ENCODE measurements at regions not wholly inside any gene's neighbourhood (a gene's known extent, or its start where the extent isn't known, plus 50 kb on each side); places are given as distances from the start of the nearest gene placed in this dataset.

DNA sequence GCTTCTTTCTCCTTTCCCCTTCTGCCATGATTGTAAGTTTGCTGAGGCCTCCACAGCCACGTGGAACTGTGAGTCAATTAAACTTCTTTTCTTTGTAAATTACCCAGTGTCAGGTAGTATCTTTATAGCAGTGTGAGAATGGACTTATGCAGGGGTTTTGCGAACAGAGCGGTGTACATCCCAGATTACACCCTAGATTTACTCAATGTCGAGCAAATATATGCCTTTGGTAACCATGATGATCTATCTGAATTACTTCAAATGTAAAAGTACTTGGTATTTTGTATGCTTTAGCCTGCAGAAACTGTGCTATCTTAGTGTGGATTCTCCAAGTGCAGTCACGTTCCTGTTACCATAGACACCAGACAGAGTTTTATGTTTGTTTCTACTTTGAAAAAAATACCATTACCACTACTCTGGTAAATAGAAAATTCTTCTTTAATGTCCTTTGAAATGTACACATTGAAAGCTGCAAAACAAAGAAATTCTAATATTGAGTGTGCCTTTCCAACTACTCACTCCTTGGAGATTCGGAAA, 510.4 kb upstream of the ARGLU1 start:
- Histone ChIP-seq H4K20me1 (ENCODE audit: insufficient read depth) (no peaks in the 10 kb centered on the region), H3K4me1 (ENCODE audit: low read depth, poor library complexity, severe bottlenecking) (no peaks in the 10 kb centered on the region), H3K9ac (no peak overlapping the region), H3K4me3 (IDR thresholded peaks at IDR 0.05; ENCODE audit: insufficient read depth, low read depth, low read length) (no peak overlapping the region), H3K4me2 (no peak overlapping the region), H3K27ac (no peak overlapping the region), H3K79me2 (ENCODE audit: insufficient read depth, low read depth) (no peaks in the 10 kb centered on the region), H2AFZ (ENCODE audit: low read depth) (no peak overlapping the region), H3K36me3 (ENCODE audit: insufficient read depth) (no peaks in the 10 kb centered on the region), H3K27me3 (ENCODE audit: insufficient read depth, low read depth) (no peaks in the 10 kb centered on the region)
- TF ChIP-seq, protein P1, sequence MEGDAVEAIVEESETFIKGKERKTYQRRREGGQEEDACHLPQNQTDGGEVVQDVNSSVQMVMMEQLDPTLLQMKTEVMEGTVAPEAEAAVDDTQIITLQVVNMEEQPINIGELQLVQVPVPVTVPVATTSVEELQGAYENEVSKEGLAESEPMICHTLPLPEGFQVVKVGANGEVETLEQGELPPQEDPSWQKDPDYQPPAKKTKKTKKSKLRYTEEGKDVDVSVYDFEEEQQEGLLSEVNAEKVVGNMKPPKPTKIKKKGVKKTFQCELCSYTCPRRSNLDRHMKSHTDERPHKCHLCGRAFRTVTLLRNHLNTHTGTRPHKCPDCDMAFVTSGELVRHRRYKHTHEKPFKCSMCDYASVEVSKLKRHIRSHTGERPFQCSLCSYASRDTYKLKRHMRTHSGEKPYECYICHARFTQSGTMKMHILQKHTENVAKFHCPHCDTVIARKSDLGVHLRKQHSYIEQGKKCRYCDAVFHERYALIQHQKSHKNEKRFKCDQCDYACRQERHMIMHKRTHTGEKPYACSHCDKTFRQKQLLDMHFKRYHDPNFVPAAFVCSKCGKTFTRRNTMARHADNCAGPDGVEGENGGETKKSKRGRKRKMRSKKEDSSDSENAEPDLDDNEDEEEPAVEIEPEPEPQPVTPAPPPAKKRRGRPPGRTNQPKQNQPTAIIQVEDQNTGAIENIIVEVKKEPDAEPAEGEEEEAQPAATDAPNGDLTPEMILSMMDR (conservative IDR thresholded peaks at IDR 0.05; ENCODE audit: low read depth, low read length), result no peak

DNA sequence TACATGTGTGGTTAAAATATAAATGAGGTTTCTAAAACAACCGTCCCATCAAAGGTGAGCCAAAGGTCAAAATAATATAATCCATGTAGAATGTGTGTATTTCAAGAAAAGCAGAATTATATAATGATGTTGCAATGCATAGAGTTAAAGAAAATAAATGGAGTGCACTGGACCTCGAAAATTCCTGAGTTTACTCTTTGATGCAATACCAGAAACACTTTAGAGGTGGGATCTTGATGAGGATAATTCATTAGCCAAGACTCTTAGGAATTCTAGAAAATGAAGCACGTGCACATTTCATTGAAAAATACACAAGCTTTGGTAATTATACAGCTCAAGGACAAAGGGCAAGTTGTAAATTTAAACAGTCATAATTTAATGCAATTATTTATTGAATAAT, 508.9 kb upstream of the ARGLU1 start:
- TF ChIP-seq, protein P1 (conservative IDR thresholded peaks at IDR 0.05; ENCODE audit: low read depth, low read length), result no peak
- no peak overlapping the region for H3K9ac ChIP-seq
- no peaks in the 10 kb centered on the region for H3K27me3 ChIP-seq (ENCODE audit: insufficient read depth, low read depth)
- H4K20me1 ChIP-seq (ENCODE audit: insufficient read depth), result no peaks in the 10 kb centered on the region
- no peaks in the 10 kb centered on the region for H3K36me3 ChIP-seq (ENCODE audit: insufficient read depth)
- no peak overlapping the region for H3K4me3 ChIP-seq (IDR thresholded peaks at IDR 0.05; ENCODE audit: insufficient read depth, low read depth, low read length)
- no peak overlapping the region for H2AFZ ChIP-seq (ENCODE audit: low read depth)
- no peaks in the 10 kb centered on the region for H3K79me2 ChIP-seq (ENCODE audit: insufficient read depth, low read depth)
- no peaks in the 10 kb centered on the region for H3K4me1 ChIP-seq (ENCODE audit: low read depth, poor library complexity, severe bottlenecking)
- H3K4me2 ChIP-seq, result no peak overlapping the region
- H3K27ac ChIP-seq, result no peak overlapping the region

DNA sequence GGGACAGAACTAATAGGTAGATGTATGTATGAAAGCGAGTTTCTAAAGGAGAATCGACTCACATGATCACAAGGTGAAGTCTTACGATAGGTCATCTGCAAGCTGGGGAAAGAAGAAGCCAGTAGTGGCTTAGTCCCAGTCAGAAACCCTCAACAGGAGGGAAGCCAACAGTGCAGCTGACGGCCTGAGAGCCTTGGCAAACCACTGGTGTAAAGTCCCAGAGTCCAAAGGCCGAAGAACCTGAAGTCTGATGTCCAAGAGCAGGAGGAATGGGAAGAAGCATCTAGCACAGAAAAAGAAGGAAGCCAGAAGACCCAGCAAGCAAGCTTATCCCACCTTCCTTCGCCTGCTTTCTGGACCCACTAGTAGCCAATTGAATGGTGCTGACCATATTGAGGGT, 507.6 kb upstream of the ARGLU1 start:
- Histone ChIP-seq H2AFZ (ENCODE audit: low read depth) (no peak overlapping the region), H3K27ac (no peak overlapping the region), H3K27me3 (ENCODE audit: insufficient read depth, low read depth) (no peaks in the 10 kb centered on the region), H3K4me2 (no peak overlapping the region), H3K9ac (no peak overlapping the region), H3K4me3 (IDR thresholded peaks at IDR 0.05; ENCODE audit: insufficient read depth, low read depth, low read length) (no peak overlapping the region), H3K4me1 (ENCODE audit: low read depth, poor library complexity, severe bottlenecking) (no peaks in the 10 kb centered on the region), H3K79me2 (ENCODE audit: insufficient read depth, low read depth) (no peaks in the 10 kb centered on the region), H4K20me1 (ENCODE audit: insufficient read depth) (no peaks in the 10 kb centered on the region), H3K36me3 (ENCODE audit: insufficient read depth) (no peaks in the 10 kb centered on the region)
- TF ChIP-seq, protein P1 (conservative IDR thresholded peaks at IDR 0.05; ENCODE audit: low read depth, low read length), result no peak

DNA sequence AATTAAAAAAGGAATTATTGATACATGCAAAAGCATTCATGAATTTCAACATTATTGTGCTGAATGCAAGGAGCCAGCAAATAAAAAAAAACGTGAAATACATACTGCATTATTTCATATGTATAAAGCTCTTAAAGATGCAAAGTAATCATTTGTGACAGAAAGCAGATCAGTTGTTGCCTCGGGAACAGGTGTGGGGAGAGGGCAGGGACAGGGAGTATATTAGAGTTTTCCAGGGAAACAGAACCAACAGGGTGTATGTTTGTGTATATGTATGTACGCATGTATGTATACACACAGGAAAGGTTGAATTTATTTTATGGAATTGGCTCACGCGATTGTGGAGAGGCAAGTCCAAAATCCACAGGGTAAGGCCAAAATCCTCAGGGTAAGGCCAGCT, 502.9 kb upstream of the ARGLU1 start:
- Histone ChIP-seq H3K9ac (no peak overlapping the region), H3K4me3 (IDR thresholded peaks at IDR 0.05; ENCODE audit: insufficient read depth, low read depth, low read length) (no peak overlapping the region), H3K4me1 (ENCODE audit: low read depth, poor library complexity, severe bottlenecking) (no peaks in the 10 kb centered on the region), H4K20me1 (ENCODE audit: insufficient read depth) (no peaks in the 10 kb centered on the region), H3K4me2 (no peak overlapping the region), H3K27ac (no peak overlapping the region), H3K79me2 (ENCODE audit: insufficient read depth, low read depth) (no peaks in the 10 kb centered on the region), H3K27me3 (ENCODE audit: insufficient read depth, low read depth) (no peaks in the 10 kb centered on the region), H2AFZ (ENCODE audit: low read depth) (no peak overlapping the region), H3K36me3 (ENCODE audit: insufficient read depth) (no peaks in the 10 kb centered on the region)
- TF ChIP-seq, protein P1 (conservative IDR thresholded peaks at IDR 0.05; ENCODE audit: low read depth, low read length), result no peak

Data from KMS-11 (cell line).